ENCODE measurements at regions not wholly inside any gene's neighbourhood (a gene's known extent, or its start where the extent isn't known, plus 50 kb on each side); places are given as distances from the start of the nearest gene placed in this dataset.

DNA sequence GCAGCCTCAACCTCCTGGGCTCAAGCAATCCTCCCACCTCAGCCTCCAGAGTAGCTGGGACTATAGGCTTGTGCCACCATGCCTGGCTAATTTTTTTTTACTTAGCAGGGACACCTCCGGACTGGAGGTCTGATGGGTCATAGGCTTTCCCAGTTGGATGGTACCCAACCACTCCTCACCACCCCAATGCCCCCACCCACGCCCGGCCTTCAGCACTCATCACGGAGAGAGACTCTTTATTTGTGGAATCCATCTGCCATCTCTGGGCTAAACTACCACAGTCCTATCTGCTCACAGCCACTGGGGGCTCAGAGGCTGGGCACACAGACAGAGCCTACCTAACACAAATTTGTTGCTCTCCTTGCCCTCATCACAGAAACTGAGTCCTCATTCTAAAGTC is 58.3 kb upstream of the STXBP1 start:
- Histone ChIP-seq H3K9me3 (ENCODE audit: low read length) (no peaks in the 10 kb centered on the region), H3K4me1 (ENCODE audit: insufficient read depth, low read length) (peaks cover 33% of the 10 kb centered on the region), H3K27me3 (ENCODE audit: control insufficient read depth in 1 of 2, insufficient read depth in 2 of 2, low read length in 2 of 2) (no peaks in the 10 kb centered on the region), H3K27ac (ENCODE audit: low read depth, low read length) (no peak overlapping the region), H3K9ac (ENCODE audit: low read length) (no peak overlapping the region), H3K4me3 (ENCODE audit: low read depth in 1 of 2, low read length in 2 of 2) (no peak overlapping the region), H3K36me3 (ENCODE audit: insufficient read depth, low read length) (no peaks in the 10 kb centered on the region)

DNA sequence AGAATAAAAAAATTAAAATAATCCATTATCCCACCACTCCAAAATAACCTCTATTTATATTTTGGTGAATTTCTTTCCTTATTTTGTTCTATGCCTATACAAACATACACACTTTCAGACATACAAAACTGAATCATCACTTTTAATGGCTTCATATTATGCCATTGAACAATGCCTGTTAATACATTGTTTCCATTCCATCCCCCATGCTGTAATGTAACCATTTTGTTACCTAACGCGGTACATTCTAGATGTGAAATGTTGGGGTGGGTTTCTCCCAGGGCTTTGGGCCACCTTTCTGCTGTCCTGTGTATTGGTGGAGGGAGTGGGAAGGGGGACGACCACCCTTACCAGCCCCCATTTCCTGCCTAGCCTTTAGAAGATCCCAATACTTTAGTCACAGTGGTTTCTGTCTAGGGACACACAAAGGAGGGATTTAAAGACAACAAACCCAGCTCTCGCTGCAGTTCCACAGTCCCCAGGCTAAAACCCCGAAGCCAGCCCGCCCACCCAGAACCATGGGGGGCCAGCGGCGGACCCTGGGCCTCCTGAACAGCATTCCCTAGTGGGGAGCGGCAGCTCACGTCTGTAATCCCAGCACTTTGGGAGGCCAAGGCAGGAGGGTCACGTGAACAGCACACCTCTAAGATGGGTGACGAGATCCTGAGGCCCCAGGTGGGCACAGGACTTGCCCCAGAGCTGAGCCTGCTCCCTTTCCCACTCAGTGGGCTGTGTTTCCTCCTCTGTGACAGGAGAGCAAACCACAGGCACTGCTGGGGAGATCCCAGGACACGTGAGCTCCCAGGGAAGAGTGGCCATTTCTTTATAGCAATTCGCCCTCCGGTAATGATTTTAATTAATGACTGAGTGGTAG is 56.9 kb upstream of the STXBP1 start:
- H3K4me1 ChIP-seq (ENCODE audit: insufficient read depth, low read length) = peaks cover 33% of the 10 kb centered on the region
- no peak overlapping the region for H3K9ac ChIP-seq (ENCODE audit: low read length)
- no peak overlapping the region for H3K4me3 ChIP-seq (ENCODE audit: low read depth in 1 of 2, low read length in 2 of 2)
- peak overlapping the region; percentile 50 for H3K27ac ChIP-seq (ENCODE audit: low read depth, low read length)
- H3K36me3 ChIP-seq (ENCODE audit: insufficient read depth, low read length) = peaks cover 12% of the 10 kb centered on the region
- H3K9me3 ChIP-seq (ENCODE audit: low read length) = no peaks in the 10 kb centered on the region
- H3K27me3 ChIP-seq (ENCODE audit: control insufficient read depth in 1 of 2, insufficient read depth in 2 of 2, low read length in 2 of 2) = no peaks in the 10 kb centered on the region

GRCh38 chr9:127555840-127556820 is 55.9 kb upstream of the STXBP1 start:
- Histone ChIP-seq H3K27ac (ENCODE audit: low read depth, low read length) (peak overlapping the region; percentile 50), H3K4me3 (ENCODE audit: low read depth in 1 of 2, low read length in 2 of 2) (no peak overlapping the region), H3K27me3 (ENCODE audit: control insufficient read depth in 1 of 2, insufficient read depth in 2 of 2, low read length in 2 of 2) (no peaks in the 10 kb centered on the region), H3K9me3 (ENCODE audit: low read length) (no peaks in the 10 kb centered on the region), H3K4me1 (ENCODE audit: insufficient read depth, low read length) (peaks cover 40% of the 10 kb centered on the region), H3K9ac (ENCODE audit: low read length) (no peak overlapping the region), H3K36me3 (ENCODE audit: insufficient read depth, low read length) (peaks cover 21% of the 10 kb centered on the region)

- Histone ChIP-seq H3K9me3 (ENCODE audit: low read length) (no peaks in the 10 kb centered on the region), H3K27ac (ENCODE audit: low read depth, low read length) (no peak overlapping the region), H3K9ac (ENCODE audit: low read length) (no peak overlapping the region), H3K4me1 (ENCODE audit: insufficient read depth, low read length) (peaks cover 48% of the 10 kb centered on the region), H3K27me3 (ENCODE audit: control insufficient read depth in 1 of 2, insufficient read depth in 2 of 2, low read length in 2 of 2) (no peaks in the 10 kb centered on the region), H3K36me3 (ENCODE audit: insufficient read depth, low read length) (peaks cover 21% of the 10 kb centered on the region), H3K4me3 (ENCODE audit: low read depth in 1 of 2, low read length in 2 of 2) (peak overlapping the region in 1 of 2 donors; percentile 19)
Observed at GRCh38 chr9:127556871-127557270, 55.2 kb upstream of the STXBP1 start.

GRCh38 chr9:127557466-127557869 is 54.6 kb upstream of the STXBP1 start:
- H3K4me1 ChIP-seq (ENCODE audit: insufficient read depth, low read length) = peaks cover 54% of the 10 kb centered on the region
- H3K9me3 ChIP-seq (ENCODE audit: low read length) = no peaks in the 10 kb centered on the region
- no peaks in the 10 kb centered on the region for H3K27me3 ChIP-seq (ENCODE audit: control insufficient read depth in 1 of 2, insufficient read depth in 2 of 2, low read length in 2 of 2)
- peak overlapping the region in 1 of 2 donors; percentile 19 for H3K4me3 ChIP-seq (ENCODE audit: low read depth in 1 of 2, low read length in 2 of 2)
- H3K27ac ChIP-seq (ENCODE audit: low read depth, low read length) = peak overlapping the region; percentile 62
- peaks cover 21% of the 10 kb centered on the region for H3K36me3 ChIP-seq (ENCODE audit: insufficient read depth, low read length)
- H3K9ac ChIP-seq (ENCODE audit: low read length) = peak overlapping the region; percentile 25

DNA sequence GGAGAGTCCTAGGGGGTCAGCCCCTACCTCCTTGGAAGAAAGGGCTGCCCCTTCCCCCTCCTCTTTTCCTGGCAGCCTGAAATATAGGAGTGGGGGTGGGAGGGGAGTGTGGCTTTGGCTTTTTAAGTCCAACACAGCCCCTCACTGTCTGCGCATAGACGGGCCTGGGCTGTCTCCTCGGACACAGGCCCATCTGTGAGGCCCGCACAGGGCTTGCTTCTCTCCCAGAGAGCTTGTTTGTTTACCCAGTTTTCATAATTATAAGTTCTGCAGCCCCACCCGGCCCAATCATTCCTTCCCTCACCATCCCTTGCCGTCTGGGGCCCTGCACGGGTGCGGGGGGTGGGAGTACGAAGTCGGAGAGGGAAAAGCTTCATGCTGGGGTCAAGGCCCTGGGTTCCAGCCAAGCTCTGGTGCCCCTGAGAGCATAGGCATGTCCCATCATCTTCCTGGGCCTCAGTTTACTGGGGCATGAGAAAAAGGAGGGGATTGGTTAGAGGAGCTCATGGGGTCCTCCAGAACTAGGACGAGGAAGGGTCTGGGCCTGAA is 54.0 kb upstream of the STXBP1 start:
- Histone ChIP-seq H3K36me3 (ENCODE audit: insufficient read depth, low read length) (peaks cover 21% of the 10 kb centered on the region), H3K4me1 (ENCODE audit: insufficient read depth, low read length) (peaks cover 60% of the 10 kb centered on the region), H3K27me3 (ENCODE audit: control insufficient read depth in 1 of 2, insufficient read depth in 2 of 2, low read length in 2 of 2) (no peaks in the 10 kb centered on the region), H3K4me3 (ENCODE audit: low read depth in 1 of 2, low read length in 2 of 2) (no peak overlapping the region), H3K9ac (ENCODE audit: low read length) (peak overlapping the region; percentile 25), H3K27ac (ENCODE audit: low read depth, low read length) (peak overlapping the region; percentile 62), H3K9me3 (ENCODE audit: low read length) (no peaks in the 10 kb centered on the region)

GRCh38 chr9:127558581-127559246 is 53.4 kb upstream of the STXBP1 start:
- no peaks in the 10 kb centered on the region for H3K27me3 ChIP-seq (ENCODE audit: control insufficient read depth in 1 of 2, insufficient read depth in 2 of 2, low read length in 2 of 2)
- no peaks in the 10 kb centered on the region for H3K9me3 ChIP-seq (ENCODE audit: low read length)
- H3K36me3 ChIP-seq (ENCODE audit: insufficient read depth, low read length) = peaks cover 21% of the 10 kb centered on the region
- H3K27ac ChIP-seq (ENCODE audit: low read depth, low read length) = peak overlapping the region; percentile 62
- no peak overlapping the region for H3K9ac ChIP-seq (ENCODE audit: low read length)
- no peak overlapping the region for H3K4me3 ChIP-seq (ENCODE audit: low read depth in 1 of 2, low read length in 2 of 2)
- peaks cover 66% of the 10 kb centered on the region for H3K4me1 ChIP-seq (ENCODE audit: insufficient read depth, low read length)

- Histone ChIP-seq H3K4me1 (ENCODE audit: insufficient read depth, low read length) (peaks cover 68% of the 10 kb centered on the region), H3K4me3 (ENCODE audit: low read depth in 1 of 2, low read length in 2 of 2) (no peak overlapping the region), H3K9me3 (ENCODE audit: low read length) (no peaks in the 10 kb centered on the region), H3K36me3 (ENCODE audit: insufficient read depth, low read length) (peaks cover 21% of the 10 kb centered on the region), H3K9ac (ENCODE audit: low read length) (no peak overlapping the region), H3K27ac (ENCODE audit: low read depth, low read length) (no peak overlapping the region), H3K27me3 (ENCODE audit: control insufficient read depth in 1 of 2, insufficient read depth in 2 of 2, low read length in 2 of 2) (no peaks in the 10 kb centered on the region)
Observed at GRCh38 chr9:127559247-127559680, 52.8 kb upstream of the STXBP1 start.

DNA sequence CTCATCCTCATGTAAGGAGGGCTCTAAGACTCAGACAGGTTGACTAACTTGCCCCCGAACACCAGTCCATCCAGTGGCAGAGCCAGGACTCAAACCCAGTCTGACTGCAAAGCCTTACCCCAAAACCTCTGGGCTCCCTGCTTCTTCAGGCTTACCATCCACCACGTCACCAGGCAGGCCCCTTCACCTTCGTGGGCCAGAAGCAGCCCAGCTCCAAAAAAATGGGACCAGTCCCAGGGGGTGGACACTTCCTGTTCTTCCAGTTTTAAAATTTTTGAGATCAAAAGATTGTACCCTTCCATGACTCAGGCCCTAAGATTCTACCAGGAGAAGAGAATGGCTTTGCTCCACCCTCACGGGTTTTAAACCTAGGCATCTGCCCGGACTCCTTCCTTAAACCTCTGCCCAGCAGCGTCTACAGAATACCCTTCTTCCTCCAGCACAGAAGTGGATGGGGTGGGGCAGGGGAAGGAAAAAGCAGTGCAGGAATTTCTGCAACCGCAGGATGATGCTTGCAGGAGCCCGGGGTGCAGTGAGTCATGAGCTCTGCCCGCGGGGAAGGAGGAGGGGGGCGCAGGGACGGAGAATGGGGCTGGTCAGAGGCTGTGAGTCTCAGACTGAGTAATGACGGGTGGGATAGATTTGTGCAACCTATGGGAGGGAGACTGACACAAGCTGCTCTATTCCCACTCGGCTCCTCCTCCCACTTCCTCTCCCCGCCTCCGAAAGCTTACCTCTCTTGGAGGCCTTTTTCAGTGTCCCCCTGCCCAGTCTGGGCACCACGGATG is 50.4 kb upstream of the STXBP1 start:
- Histone ChIP-seq H3K9me3 (ENCODE audit: low read length) (no peaks in the 10 kb centered on the region), H3K27ac (ENCODE audit: low read depth, low read length) (no peak overlapping the region), H3K4me1 (ENCODE audit: insufficient read depth, low read length) (peaks cover 63% of the 10 kb centered on the region), H3K27me3 (ENCODE audit: control insufficient read depth in 1 of 2, insufficient read depth in 2 of 2, low read length in 2 of 2) (no peaks in the 10 kb centered on the region), H3K9ac (ENCODE audit: low read length) (peak overlapping the region; percentile 7), H3K4me3 (ENCODE audit: low read depth in 1 of 2, low read length in 2 of 2) (peak overlapping the region in 1 of 2 donors; percentile 2), H3K36me3 (ENCODE audit: insufficient read depth, low read length) (peaks cover 21% of the 10 kb centered on the region)
